Hepatocyte (in vitro differentiated cells): ENCODE measurements at regions not wholly inside any gene's neighbourhood (a gene's known extent, or its start where the extent isn't known, plus 50 kb on each side); places are given as distances from the start of the nearest gene placed in this dataset.
"Not testable (repeated sequence)": the region's sequence is repeated elsewhere in the genome, so short reads cannot be mapped to it uniquely, and the experiment has no call there.

Experiments used
- DNase-seq: peaks from one replicate; pipeline ENCODE4 v3.0.0-alpha.2; 2016; ENCODE audit warnings: low spot score
- H2AFZ ChIP-seq: fragments of 200-600 bp; sonication (generic); 2 replicates; pipeline ENCODE4 v1.6.0; 2016; ENCODE audit warnings: antibody characterized with exemption, mild to moderate bottlenecking
- H3K27ac ChIP-seq: fragments of 200-600 bp; sonication (generic); 2 replicates; pipeline ENCODE4 v1.5.1; 2016; ENCODE audit warnings: mild to moderate bottlenecking
- H3K27me3 ChIP-seq: fragments of 200-600 bp; sonication (generic); 2 replicates; pipeline ENCODE4 v1.6.1; 2016
- H3K36me3 ChIP-seq: fragments of 200-600 bp; sonication (generic); replicated peaks from 2 replicates; pipeline ENCODE4 v1.5.1; 2016; ENCODE audit warnings: low read depth; ENCODE audit not compliant: insufficient read depth
- H3K4me1 ChIP-seq: fragments of 200-600 bp; sonication (generic); 2 replicates; pipeline ENCODE4 v1.5.1; 2016; ENCODE audit warnings: mild to moderate bottlenecking, moderate library complexity; ENCODE audit not compliant: insufficient read depth
- H3K4me2 ChIP-seq: fragments of 200-600 bp; sonication (generic); 2 replicates; pipeline ENCODE4 v1.6.0; 2016
- H3K4me3 ChIP-seq: fragments of 200-600 bp; sonication (generic); 2 replicates; pipeline ENCODE4 v1.5.1; 2016; ENCODE audit warnings: mild to moderate bottlenecking
- H3K79me2 ChIP-seq: fragments of 200-600 bp; sonication (generic); 2 replicates; pipeline ENCODE4 v1.6.0; 2017; ENCODE audit warnings: mild to moderate bottlenecking
- H3K9me2 ChIP-seq: fragments of 200-600 bp; sonication (generic); replicated peaks from 2 replicates; pipeline ENCODE4 v1.6.0; 2017; ENCODE audit warnings: mild to moderate bottlenecking; ENCODE audit not compliant: insufficient read depth
- H3K9me3 ChIP-seq: fragments of 200-600 bp; sonication (generic); 2 replicates; pipeline ENCODE4 v1.5.1; 2016; ENCODE audit warnings: low read depth, mild to moderate bottlenecking
- H4K20me1 ChIP-seq: fragments of 200-600 bp; sonication (generic); 2 replicates; pipeline ENCODE4 v1.6.0; 2016; ENCODE audit warnings: mild to moderate bottlenecking; ENCODE audit not compliant: insufficient read depth, poor library complexity, severe bottlenecking
- EZH2 ChIP-seq: fragments of 200-600 bp; sonication (generic); IDR thresholded peaks from 2 replicates; pipeline ENCODE4 v1.6.1; 2016; ENCODE audit warnings: antibody characterized with exemption, mild to moderate bottlenecking, borderline replicate concordance
- EZH2phosphoT487 ChIP-seq: fragments of 200-600 bp; sonication (generic); IDR thresholded peaks from one replicate; pipeline ENCODE4 v1.6.1; 2018; ENCODE audit warnings: antibody characterized with exemption, mild to moderate bottlenecking, low read depth, moderate library complexity; ENCODE audit not compliant: unreplicated experiment, severe bottlenecking
- WGBS: methylation state at CpG from one replicate; pipeline ENCODE4 v1.1.6; 2016; ENCODE audit warnings: low lambda C conversion rate; ENCODE audit errors: missing lambda C conversion rate; 5-methylcytosine and 5-hydroxymethylcytosine counted together
- TF ChIP-seq, protein P1 (sequence below): fragments of 200-600 bp; sonication (generic); IDR thresholded peaks from 2 replicates; pipeline ENCODE4 v1.5.1; 2016; ENCODE audit warnings: antibody characterized with exemption, mild to moderate bottlenecking; ENCODE audit not compliant: poor library complexity

DNA sequence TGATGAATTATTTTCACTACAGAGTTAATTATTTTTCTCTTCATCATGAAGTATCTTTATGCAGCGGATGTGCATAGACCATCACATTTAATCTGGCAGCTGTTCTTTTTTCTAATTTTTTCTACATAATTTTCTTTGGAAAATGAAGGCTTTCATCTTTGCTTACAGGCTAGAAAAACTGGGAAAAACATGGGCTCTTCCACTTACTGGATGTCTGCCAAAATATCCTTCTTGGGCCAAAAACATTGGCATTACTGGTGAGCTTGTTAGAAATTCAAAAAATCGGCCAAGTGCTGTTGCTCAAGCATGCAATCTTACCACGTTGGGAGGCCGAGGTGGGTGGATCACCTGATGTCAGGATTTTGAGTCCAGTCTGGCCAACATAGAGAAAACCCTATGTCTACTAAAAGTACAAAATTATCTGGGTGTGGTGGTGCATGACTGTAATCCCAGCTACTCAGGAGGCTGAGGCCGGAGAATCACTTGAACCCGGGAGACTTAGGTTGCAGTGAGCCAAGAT lies 176.8 kb downstream of the ZNF737 start:
- Histone ChIP-seq H3K27me3 (no peaks in the 10 kb centered on the region), H3K79me2 (no peaks in the 10 kb centered on the region), H4K20me1 (no peaks in the 10 kb centered on the region), H3K9me2 (no peaks in the 10 kb centered on the region), H2AFZ (no peak overlapping the region), H3K4me3 (no peak overlapping the region), H3K9me3 (no peaks in the 10 kb centered on the region), H3K4me2 (no peak overlapping the region), H3K4me1 (no peaks in the 10 kb centered on the region), H3K36me3 (no peaks in the 10 kb centered on the region), H3K27ac (no peak overlapping the region)
- TF ChIP-seq, protein P1, sequence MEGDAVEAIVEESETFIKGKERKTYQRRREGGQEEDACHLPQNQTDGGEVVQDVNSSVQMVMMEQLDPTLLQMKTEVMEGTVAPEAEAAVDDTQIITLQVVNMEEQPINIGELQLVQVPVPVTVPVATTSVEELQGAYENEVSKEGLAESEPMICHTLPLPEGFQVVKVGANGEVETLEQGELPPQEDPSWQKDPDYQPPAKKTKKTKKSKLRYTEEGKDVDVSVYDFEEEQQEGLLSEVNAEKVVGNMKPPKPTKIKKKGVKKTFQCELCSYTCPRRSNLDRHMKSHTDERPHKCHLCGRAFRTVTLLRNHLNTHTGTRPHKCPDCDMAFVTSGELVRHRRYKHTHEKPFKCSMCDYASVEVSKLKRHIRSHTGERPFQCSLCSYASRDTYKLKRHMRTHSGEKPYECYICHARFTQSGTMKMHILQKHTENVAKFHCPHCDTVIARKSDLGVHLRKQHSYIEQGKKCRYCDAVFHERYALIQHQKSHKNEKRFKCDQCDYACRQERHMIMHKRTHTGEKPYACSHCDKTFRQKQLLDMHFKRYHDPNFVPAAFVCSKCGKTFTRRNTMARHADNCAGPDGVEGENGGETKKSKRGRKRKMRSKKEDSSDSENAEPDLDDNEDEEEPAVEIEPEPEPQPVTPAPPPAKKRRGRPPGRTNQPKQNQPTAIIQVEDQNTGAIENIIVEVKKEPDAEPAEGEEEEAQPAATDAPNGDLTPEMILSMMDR, result no peak
- TF ChIP-seq EZH2phosphoT487 (no peak), EZH2 (no peak)
- 88% methylated on average over 6 of the region's 6 CpGs for WGBS
- no peak for DNase-seq

GRCh38 chr19:20385061-20385460 lies 180.5 kb downstream of the ZNF737 start:
- no peaks in the 10 kb centered on the region for H3K4me1 ChIP-seq
- no peaks in the 10 kb centered on the region for H3K9me3 ChIP-seq
- no peak overlapping the region for H2AFZ ChIP-seq
- H3K27me3 ChIP-seq, result no peaks in the 10 kb centered on the region
- H3K79me2 ChIP-seq, result no peaks in the 10 kb centered on the region
- no peak overlapping the region for H3K4me2 ChIP-seq
- no peaks in the 10 kb centered on the region for H3K36me3 ChIP-seq
- no peaks in the 10 kb centered on the region for H4K20me1 ChIP-seq
- no peak overlapping the region for H3K27ac ChIP-seq
- no peaks in the 10 kb centered on the region for H3K9me2 ChIP-seq
- TF ChIP-seq, protein P1, result no peak
- no peak for TF ChIP-seq EZH2
- no peak for TF ChIP-seq EZH2phosphoT487
- DNase-seq, result peak; percentile 6
- H3K4me3 ChIP-seq, result no peak overlapping the region
- 32% methylated on average over 2 of the region's 2 CpGs for WGBS

- Histone ChIP-seq H3K4me1 (no peaks in the 10 kb centered on the region), H3K27me3 (no peaks in the 10 kb centered on the region), H4K20me1 (no peaks in the 10 kb centered on the region), H3K79me2 (no peaks in the 10 kb centered on the region), H3K4me3 (no peak overlapping the region), H3K36me3 (no peaks in the 10 kb centered on the region), H3K27ac (no peak overlapping the region), H2AFZ (no peak overlapping the region), H3K4me2 (no peak overlapping the region), H3K9me2 (no peaks in the 10 kb centered on the region), H3K9me3 (no peaks in the 10 kb centered on the region)
- WGBS, result 40% methylated on average over 6 of the region's 6 CpGs
- TF ChIP-seq, protein P1, result no peak
- TF ChIP-seq EZH2phosphoT487 (no peak), EZH2 (no peak)
- no peak for DNase-seq
Observed at GRCh38 chr19:20371911-20372310, 193.7 kb downstream of the ZNF737 start.

DNA sequence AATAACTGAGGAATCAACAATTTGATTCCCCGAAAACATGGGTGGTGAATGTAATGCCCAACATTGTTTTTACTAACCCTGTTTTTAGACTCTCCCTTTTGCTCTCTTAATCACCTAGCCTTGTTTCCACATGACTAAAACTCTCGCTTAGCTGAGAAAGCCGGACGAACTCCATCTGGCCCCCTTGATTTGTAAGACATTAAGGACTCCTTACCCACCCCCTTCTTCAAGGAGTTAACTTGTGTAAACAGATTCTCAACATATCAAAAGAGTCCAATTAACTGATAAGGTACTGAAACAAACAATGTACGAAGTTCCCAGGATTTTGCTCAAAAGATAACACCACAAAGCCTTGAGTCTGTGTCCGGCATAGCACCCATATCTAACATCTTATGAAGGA lies 194.3 kb downstream of the ZNF737 start:
- not testable (repeated sequence) for H3K9me2 ChIP-seq, H3K79me2 ChIP-seq, H3K36me3 ChIP-seq, DNase-seq, H4K20me1 ChIP-seq, H3K27me3 ChIP-seq, H3K4me3 ChIP-seq, H3K4me2 ChIP-seq, H3K9me3 ChIP-seq, H3K27ac ChIP-seq, H2AFZ ChIP-seq, H3K4me1 ChIP-seq
- WGBS, result 44% methylated on average over 6 of the region's 6 CpGs
